ENCODE measurements at regions not wholly inside any gene's neighbourhood (a gene's known extent, or its start where the extent isn't known, plus 50 kb on each side); places are given as distances from the start of the nearest gene placed in this dataset.

- DNase-seq (ENCODE audit: low spot score), result no peak
These were observed 111.7 kb upstream of the AKIP1 start for GRCh38 chr11:8799273-8799672.

- DNase-seq (ENCODE audit: low spot score), result no peak
These were observed 110.4 kb upstream of the AKIP1 start for GRCh38 chr11:8800520-8801110.

- no peak for DNase-seq (ENCODE audit: low spot score)
These were observed 109.9 kb upstream of the AKIP1 start for GRCh38 chr11:8801121-8801520.

DNA sequence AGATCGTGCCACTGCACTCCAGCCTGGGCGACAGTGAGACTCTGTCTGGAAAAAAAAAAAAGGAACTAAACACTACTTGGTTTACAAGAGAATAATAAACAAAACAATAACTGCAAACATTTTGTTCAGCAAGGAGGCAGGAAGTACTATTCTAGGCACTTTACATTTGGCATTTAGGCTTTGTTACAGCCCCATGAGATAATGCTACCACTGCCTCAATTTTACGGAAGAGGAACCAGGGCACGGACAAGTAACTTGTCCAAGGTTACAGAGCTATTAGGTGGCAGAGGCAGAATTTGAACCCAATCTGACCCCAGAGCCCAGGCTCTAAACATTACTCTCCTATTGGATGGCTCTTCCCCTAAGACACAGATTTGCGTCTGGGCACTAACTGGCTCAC lies 108.7 kb upstream of the AKIP1 start:
- no peak for DNase-seq (ENCODE audit: low spot score)

DNA sequence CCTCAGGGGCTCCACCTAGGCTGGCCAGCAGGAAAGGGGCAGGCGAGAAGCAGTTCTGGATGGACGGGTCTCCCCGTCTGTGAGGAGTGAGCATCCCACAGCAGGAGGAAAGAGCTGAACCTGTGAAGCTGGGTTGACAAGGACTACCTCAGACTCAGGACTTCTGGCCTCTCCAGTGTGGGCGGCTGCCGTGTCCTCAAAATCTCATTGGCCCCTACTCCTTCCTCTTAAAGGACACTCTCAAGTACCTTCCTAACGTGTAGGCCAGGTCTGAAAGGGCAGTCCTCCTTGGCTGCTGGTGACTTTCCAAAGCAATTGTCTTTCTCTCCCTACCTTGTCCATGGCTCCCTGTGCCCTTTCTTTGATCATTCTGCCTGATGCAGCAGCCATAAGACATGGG lies 107.0 kb upstream of the AKIP1 start:
- no peak for DNase-seq (ENCODE audit: low spot score)

GRCh38 chr11:8805296-8805695 lies 105.7 kb upstream of the AKIP1 start:
- no peak for DNase-seq (ENCODE audit: low spot score)

DNA sequence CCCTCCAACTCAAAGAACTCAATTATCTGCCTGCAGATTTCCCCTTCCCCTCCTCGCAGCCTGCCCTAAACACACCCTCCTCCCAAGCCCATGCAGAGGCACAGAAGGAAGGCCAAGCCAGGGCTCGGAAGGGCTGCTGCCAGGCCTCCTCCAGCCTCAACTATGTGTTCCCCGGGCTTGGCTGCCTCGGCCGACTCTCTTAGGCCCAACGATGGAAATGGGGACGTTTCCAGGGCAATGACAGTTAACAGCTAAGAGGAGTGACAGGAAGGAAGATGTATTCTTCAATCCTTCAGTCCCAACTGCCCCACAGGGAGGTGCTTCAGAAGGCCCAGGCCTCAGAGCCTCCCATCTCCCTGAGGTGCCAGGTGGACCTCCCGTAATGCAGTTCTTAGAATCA lies 104.0 kb upstream of the AKIP1 start:
- DNase-seq (ENCODE audit: low spot score), result no peak

DNA sequence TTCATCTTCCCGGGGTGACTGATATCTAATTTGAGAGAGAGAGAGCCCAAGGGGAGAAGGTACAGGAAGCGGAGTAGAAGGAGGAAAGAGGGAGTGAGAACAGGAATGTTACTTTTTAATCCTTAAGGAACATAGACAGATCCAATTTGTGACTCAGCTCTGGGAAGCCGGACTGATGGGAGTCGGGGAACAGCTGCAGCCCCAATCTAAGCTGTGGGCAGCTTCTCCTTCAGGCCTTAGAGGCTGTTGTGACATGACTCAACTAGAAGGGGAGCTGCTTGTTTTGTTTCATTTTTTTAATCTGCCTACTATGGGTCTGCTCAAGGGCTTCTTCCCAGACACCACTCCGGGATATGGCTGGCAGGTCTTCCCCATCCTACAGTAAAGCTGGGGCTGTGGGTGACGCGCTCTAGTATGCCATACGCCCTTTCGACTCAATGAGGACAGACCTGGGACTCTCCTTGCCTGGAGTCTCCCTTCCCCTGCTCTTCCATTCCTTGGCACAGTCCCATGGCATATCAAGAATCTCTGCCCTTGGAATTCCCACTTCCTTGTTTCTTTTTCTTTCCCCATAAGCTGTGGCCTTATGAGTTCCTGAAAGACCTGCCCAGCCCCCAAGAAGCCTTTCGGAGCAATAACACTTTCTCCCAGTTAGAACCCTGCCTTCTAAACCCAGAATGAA lies 103.3 kb upstream of the AKIP1 start:
- peak; percentile 89 for DNase-seq (ENCODE audit: low spot score)

- DNase-seq (ENCODE audit: low spot score), result peak; percentile 31
These were observed 102.8 kb upstream of the AKIP1 start for GRCh38 chr11:8808226-8808585.

DNA sequence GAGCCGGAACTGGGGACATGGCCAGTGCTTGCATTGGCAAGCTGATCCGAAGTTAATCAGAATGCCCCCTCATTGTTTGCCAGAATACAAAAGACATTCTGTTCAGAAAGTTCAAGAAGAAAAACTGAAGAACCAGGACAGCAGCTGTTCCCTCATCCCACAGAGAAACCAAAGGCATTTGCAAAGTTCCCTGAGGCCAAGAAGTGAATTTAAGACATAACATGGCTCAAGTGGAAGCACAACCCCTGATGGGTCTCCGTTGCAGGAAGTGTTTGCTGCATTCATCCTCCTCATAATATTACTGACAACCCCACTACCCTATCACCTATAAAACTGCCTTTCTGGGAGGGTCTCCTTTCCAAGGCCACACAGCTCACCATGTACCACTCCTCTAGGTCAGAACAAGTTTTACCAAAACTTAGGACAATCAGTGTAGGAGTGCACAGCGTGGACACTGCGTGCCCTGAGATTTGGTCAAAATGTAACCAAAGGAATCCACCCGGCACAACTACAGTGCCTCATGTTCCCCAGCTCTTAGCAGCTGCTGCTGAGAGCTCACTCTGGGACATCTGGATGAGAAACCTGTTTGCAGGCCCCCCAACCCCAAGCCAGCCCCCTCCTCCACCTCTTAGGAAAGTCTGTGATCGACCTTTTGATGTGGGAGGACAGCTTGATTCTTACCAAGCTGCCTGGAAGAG lies 101.6 kb upstream of the AKIP1 start:
- DNase-seq (ENCODE audit: low spot score), result no peak

DNA sequence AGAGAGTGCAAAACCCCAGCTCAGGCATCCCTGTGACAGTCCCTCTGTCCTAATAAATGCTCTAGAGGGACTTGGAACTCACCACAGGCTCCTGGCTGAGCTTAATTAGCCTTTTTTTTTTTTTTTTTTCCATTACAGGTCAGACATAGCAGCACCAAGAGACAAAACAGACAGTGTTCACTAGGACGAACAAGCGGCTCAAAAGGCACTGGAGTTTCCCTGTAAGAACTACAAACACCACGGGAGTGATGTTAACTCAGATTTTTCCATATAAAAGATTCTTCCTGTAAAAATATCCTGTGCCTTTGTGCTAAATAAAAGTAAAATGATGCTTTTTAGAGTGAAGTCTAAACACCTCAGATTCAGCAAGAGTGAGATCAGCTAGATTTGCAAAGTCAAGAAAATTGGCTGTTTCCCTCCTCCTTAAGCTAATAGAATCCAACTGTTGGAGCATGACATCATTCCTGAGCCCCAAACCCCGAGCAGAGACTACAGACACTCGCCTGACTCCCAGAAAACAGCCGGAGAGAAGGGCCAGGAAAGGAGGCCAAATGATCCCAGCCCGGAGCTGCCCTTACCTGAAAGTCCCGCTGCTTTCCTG lies 101.0 kb upstream of the AKIP1 start:
- no peak for DNase-seq (ENCODE audit: low spot score)

- DNase-seq (ENCODE audit: low spot score), result peak; percentile 77
These were observed 100.3 kb upstream of the AKIP1 start for GRCh38 chr11:8810540-8811301.

- no peak for DNase-seq (ENCODE audit: low spot score)
These were observed 99.4 kb upstream of the AKIP1 start for GRCh38 chr11:8811571-8811970.

- peak; percentile 25 for DNase-seq (ENCODE audit: low spot score)
These were observed 98.6 kb upstream of the AKIP1 start for GRCh38 chr11:8812438-8812837.

DNA sequence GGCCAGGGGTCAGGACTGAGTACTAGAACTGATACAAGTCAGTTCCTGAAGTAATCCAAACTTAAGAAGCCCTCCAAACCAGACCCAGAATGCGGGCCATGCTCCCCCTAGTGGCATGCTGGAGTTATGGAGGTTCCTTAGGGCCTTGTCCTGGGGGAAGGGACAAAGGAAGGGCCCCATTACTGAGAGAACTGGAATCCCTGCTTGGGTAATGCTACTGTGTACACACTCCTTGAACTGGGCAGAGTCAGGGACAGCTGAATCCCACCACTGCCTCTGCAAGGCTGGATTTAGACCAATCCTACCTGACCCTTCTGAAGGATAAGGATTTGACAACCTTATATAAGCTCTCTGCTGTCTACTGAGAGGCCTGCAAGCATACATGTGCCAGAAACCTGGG lies 97.3 kb upstream of the AKIP1 start:
- DNase-seq (ENCODE audit: low spot score), result peak; percentile 88

GRCh38 chr11:8814209-8814922 lies 96.6 kb upstream of the AKIP1 start:
- DNase-seq (ENCODE audit: low spot score), result peak; percentile 62

DNA sequence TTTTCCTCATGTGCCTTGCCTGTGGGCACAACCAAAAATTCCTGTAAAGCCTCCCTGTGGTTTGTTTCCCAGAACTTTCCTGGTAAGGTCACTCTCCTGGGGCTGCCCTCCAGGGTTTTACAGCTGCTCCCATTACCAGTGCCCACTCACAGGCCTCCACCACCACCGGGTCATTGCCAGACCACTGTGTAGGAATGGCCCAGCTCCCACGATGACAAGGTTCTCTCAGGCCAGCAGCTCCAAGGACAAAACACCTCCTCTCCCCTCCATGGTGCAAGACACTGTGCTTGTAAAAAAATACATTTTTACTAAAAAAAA lies 96.1 kb upstream of the AKIP1 start:
- DNase-seq (ENCODE audit: low spot score), result peak; percentile 56

DNA sequence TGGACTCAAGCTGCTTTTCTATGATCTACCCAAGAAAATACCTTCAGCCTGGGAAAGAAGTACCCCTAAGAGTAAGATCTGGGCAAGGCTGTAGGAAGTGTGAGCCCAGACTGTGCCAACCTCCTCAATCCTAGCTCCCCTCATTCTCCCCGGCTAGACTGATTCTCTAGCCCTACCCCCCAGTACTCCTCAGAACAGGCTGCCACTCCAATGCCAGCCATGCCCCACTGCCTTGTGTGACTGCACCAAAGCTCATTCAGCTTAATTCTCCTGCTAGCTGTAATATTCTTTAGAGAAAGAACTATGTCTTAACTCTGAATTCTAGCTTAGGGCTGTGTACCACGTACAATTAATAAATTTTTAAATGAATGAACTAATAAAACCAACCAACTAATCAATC lies 92.6 kb upstream of the AKIP1 start:
- DNase-seq (ENCODE audit: low spot score), result no peak

- no peak for DNase-seq (ENCODE audit: low spot score)
These were observed 90.6 kb upstream of the AKIP1 start for GRCh38 chr11:8820401-8820800.

DNA sequence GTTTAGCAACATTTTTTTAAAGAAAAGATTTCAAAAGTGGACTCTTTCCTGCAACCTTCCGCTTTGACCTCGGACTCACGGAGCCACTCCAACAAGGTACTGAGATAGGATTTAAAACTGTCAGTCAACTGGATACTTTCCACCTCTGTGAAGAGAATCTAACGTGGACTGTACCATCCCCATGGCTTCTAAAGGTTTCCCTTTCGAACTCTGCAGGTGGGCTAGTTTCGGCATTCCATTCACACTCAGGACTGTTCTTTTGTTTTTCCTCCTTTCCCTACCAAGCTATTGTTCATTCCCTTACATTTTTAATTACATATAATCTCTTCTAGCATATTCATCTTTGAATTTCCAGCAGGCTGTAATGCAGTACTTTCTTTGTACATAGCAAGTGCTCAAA lies 88.5 kb upstream of the AKIP1 start:
- DNase-seq (ENCODE audit: low spot score), result no peak

GRCh38 chr11:8823174-8823742 lies 87.7 kb upstream of the AKIP1 start:
- DNase-seq (ENCODE audit: low spot score), result no peak
